GM12891 (cell line): ENCODE measurements at regions not wholly inside any gene's neighbourhood (a gene's known extent, or its start where the extent isn't known, plus 50 kb on each side); places are given as distances from the start of the nearest gene placed in this dataset.

Experiments used
- DNase-seq: peaks from one replicate; pipeline ENCODE4 v3.0.0; 2011; ENCODE audit warnings: low spot score; ENCODE audit not compliant: insufficient read length
- FAIRE-seq: peaks from 2 replicates; lab custom pipeline; 2011; peaks lifted over from hg19 to GRCh38; lab: Jason Lieb, UNC
- PAX5 ChIP-seq: IDR thresholded peaks from 2 replicates; pipeline ENCODE4 v1.6.1; 2011; ENCODE audit warnings: low read length, moderate library complexity, mild to moderate bottlenecking; ENCODE audit not compliant: insufficient read depth, severe bottlenecking
- POLR2A ChIP-seq: IDR thresholded peaks from 2 replicates; pipeline ENCODE4 v1.6.1; 2011; ENCODE audit warnings: low read depth, low read length, control low read depth
- POLR2AphosphoS5 ChIP-seq: IDR thresholded peaks from 2 replicates; pipeline ENCODE4 v1.6.1; 2011; ENCODE audit warnings: low read depth, low read length, control low read depth
- POU2F2 ChIP-seq: IDR thresholded peaks from 2 replicates; pipeline ENCODE4 v1.6.1; 2011; ENCODE audit warnings: low read depth, mild to moderate bottlenecking, control low read depth, low read length, moderate library complexity
- SPI1 ChIP-seq: IDR thresholded peaks from 2 replicates; pipeline ENCODE4 v1.6.1; 2011; ENCODE audit warnings: low read depth, low read length, control low read depth
- TAF1 ChIP-seq: IDR thresholded peaks from 2 replicates; pipeline ENCODE4 v1.6.1; 2011; ENCODE audit warnings: low read depth, low read length, control low read depth

GRCh38 chr5:173538654-173539053 is 77.8 kb downstream of the BOD1 start:
- DNase-seq (no peak), FAIRE-seq (no peak)
- no peak for TF ChIP-seq PAX5
- TF ChIP-seq SPI1: peak; percentile 30; the same call in 1 of the 2 replicates

DNA sequence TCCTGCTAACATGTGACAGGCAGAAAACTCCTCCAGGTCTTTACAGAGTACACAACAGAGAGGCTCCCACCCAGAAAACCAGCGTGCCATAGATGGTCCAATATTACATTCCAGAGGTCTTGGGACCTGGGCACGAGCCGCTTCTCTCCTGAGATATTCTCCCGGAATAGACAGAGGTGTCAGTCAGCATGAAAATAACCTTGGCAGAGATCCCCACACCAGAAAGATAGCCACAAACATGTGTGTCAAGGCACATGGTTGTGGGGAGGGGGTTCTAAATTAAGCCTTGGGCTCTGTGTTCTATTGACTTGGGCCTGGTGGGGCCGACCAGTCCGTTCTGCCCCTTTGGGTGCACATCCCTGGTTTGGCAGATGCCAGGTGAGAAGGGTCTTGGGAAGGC is 78.4 kb downstream of the BOD1 start:
- TF ChIP-seq PAX5: no peak
- TF ChIP-seq POLR2AphosphoS5: no peak
- no peak for TF ChIP-seq SPI1
- no peak for TF ChIP-seq POU2F2
- TF ChIP-seq TAF1: no peak
- TF ChIP-seq POLR2A: no peak
- no peak for DNase-seq
- FAIRE-seq: no peak

DNA sequence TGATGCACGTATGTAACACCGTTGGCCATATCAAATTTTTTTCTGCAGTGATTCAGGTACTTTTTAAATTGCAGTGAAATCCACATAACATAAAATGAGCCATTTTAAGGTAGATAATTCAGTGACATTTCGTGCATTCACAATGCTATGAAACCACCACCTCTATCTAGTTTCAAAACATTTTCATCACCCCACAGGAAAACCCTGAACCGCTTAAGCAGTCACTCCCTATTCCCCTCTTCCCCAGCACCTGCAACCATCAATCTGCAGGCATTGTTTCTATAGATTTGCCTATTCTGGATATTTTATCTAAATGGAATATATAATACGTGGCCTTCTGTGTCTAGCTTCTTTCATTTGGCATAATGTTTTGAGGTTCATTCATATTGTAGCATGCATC is 79.2 kb downstream of the BOD1 start:
- DNase-seq: no peak
- no peak for FAIRE-seq
- TF ChIP-seq POU2F2 (no peak), PAX5 (no peak), POLR2A (no peak), TAF1 (no peak), SPI1 (0 out of 2 replicates have a peak, but pooled peaks have one; percentile 15), POLR2AphosphoS5 (no peak)

GRCh38 chr5:173535976-173536639 is 80.3 kb downstream of the BOD1 start:
- no peak for FAIRE-seq
- TF ChIP-seq POLR2A: no peak
- TF ChIP-seq SPI1: no peak
- TF ChIP-seq PAX5: no peak
- no peak for TF ChIP-seq TAF1
- TF ChIP-seq POLR2AphosphoS5: no peak
- TF ChIP-seq POU2F2: no peak
- no peak for DNase-seq

DNA sequence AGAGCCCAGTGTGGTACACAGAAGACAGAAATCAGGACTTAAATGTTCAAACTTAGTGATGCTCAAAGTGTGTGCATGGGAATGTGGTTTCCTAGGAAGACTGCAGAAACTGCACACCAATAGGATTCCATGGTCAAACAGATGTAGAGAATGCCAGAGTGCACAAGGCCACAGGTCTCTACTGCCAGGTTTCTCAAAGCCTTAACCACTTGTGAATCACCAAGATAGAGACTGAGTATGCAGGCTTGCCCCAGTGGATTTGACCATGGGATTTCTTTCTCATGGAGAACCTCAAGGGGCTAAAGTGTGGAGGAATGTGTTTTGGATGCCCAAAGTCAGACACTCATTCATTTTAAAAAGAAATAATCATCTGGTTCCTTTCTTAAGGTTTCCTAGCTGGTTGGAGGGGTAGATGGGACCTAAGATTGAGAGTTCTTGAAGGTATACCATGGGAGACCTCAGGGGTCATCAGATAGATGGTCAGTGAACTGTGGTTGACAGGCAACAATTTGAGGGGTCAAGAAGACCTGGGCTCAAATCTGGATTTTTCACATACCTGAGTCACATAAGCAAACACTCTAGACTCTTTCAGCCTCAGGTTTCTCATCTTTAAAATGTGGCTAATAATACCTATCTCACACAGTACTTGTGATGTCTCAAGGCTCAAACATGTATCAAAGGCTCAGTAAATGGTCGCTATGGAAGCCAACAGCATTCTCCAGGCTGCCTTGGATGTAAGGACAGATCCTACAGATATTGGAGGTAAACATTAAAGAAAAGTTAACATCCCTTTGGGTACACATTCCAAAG is 81.1 kb downstream of the BOD1 start:
- FAIRE-seq (no peak), DNase-seq (no peak)
- TF ChIP-seq POU2F2 (no peak), POLR2AphosphoS5 (no peak), PAX5 (no peak), SPI1 (no peak), POLR2A (no peak), TAF1 (no peak)

DNA sequence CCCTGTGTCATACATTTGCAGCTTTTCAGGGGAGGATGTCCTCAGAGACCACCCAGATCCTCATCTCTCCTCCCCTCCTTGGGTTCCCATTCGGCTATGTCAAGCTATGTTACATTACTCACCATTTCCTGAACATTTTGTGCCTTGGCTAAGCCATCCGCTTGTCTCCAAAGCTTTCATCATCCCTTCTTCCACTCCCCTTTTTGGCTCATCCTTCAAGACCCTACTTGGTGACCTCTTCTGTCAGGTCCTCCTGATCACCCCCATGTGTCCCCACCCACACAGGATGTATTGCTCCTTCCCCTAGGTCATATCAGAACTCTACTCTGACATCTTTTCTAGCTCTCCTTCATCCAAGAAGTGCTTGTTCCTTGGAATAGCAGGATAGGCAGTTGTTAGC is 81.8 kb downstream of the BOD1 start:
- FAIRE-seq (no peak), DNase-seq (no peak)
- no peak for TF ChIP-seq SPI1
- no peak for TF ChIP-seq TAF1
- TF ChIP-seq POU2F2: no peak
- TF ChIP-seq POLR2AphosphoS5: no peak
- no peak for TF ChIP-seq PAX5
- TF ChIP-seq POLR2A: no peak

- no peak for FAIRE-seq
- TF ChIP-seq POLR2A (no peak), SPI1 (no peak), PAX5 (no peak), TAF1 (no peak), POU2F2 (no peak)
- no peak for DNase-seq
Measured at GRCh38 chr5:173534031-173534430, 82.4 kb downstream of the BOD1 start.

DNA sequence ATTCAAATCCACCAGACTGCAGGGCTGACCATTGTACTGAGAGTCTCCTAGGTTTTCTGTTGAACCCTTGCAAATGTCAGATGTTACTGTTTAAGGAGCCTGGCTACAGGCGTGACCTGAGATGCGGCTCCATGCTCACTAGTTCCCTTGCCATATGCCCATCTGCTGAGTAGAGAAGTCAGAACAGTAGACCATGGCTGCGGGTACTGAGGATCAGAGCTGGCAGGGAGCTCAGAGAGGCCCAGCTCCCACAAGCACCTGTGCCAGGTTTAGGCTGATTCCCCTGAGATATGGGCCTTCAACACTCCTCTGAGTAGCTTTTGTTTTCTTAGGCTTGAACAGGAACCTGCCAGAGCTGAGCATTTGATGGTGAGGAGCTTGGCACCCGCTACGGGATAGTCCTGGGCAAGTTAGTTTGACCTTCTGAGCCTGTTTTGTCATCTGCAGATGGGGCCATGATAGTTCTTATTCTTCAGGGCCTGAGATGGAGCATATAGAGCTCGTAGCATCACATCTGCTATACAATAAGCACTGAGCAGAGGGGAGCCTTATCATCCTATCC is 83.7 kb downstream of the BOD1 start:
- no peak for TF ChIP-seq TAF1
- TF ChIP-seq SPI1: no peak
- TF ChIP-seq POLR2AphosphoS5: no peak
- no peak for TF ChIP-seq POU2F2
- no peak for TF ChIP-seq POLR2A
- no peak for TF ChIP-seq PAX5
- FAIRE-seq: no peak

GRCh38 chr5:173531863-173532262 is 84.6 kb downstream of the BOD1 start:
- TF ChIP-seq POLR2AphosphoS5 (no peak), POU2F2 (no peak), PAX5 (no peak), TAF1 (no peak), POLR2A (no peak), SPI1 (no peak)
- no peak for FAIRE-seq

More for the DNA sequence above, 83.7 kb downstream of the BOD1 start:
- no peak for DNase-seq

More at GRCh38 chr5:173531863-173532262, 84.6 kb downstream of the BOD1 start:
- DNase-seq: no peak
